Large intestine (tissue), 3 donors: ENCODE measurements at regions not wholly inside any gene's neighbourhood (a gene's known extent, or its start where the extent isn't known, plus 50 kb on each side); places are given as distances from the start of the nearest gene placed in this dataset.
"Not testable (repeated sequence)": the region's sequence is repeated elsewhere in the genome, so short reads cannot be mapped to it uniquely, and the experiment has no call there.

Experiments
- DNase-seq, 2 donors: peaks; one replicate each; pipeline versions ENCODE4 v3.0.0 to v3.0.0-alpha.2; 2013
- H3K27ac ChIP-seq: one replicate; pipeline ENCODE4 v1.5.1; 2013; ENCODE audit warnings: low read length
- H3K27me3 ChIP-seq: 2 replicates; pipeline ENCODE4 v1.6.1; 2013; ENCODE audit warnings: low read length; ENCODE audit not compliant: control insufficient read depth, insufficient read depth
- H3K36me3 ChIP-seq: 2 replicates; pipeline ENCODE4 v1.6.1; 2013; ENCODE audit warnings: low read length; ENCODE audit not compliant: control insufficient read depth, insufficient read depth
- H3K4me1 ChIP-seq: one replicate; pipeline ENCODE4 v1.6.1; 2013; ENCODE audit warnings: low read length; ENCODE audit not compliant: control insufficient read depth, insufficient read depth
- H3K4me3 ChIP-seq: one replicate; pipeline ENCODE4 v1.5.1; 2013; ENCODE audit warnings: low read length
- H3K9me3 ChIP-seq: one replicate; pipeline ENCODE4 v1.6.1; 2013; ENCODE audit warnings: mild to moderate bottlenecking, low read depth, low read length, moderate library complexity; ENCODE audit not compliant: control insufficient read depth
- WGBS: methylation state at CpG from one replicate; pipeline ENCODE4 v1.1.5; 2013; ENCODE audit warnings: low lambda C conversion rate; ENCODE audit not compliant: insufficient coverage; 5-methylcytosine and 5-hydroxymethylcytosine counted together

- not testable (repeated sequence) for H3K9me3 ChIP-seq, H3K27ac ChIP-seq, DNase-seq, H3K4me1 ChIP-seq, H3K36me3 ChIP-seq, H3K27me3 ChIP-seq, H3K4me3 ChIP-seq
- no CpG with 5 or more reads among the region's 22 CpGs for WGBS
These were observed 157.0 kb upstream of the CDK13 start for GRCh38 chr7:39793026-39793425.

GRCh38 chr7:39793851-39794250 lies 156.2 kb upstream of the CDK13 start:
- not testable (repeated sequence) for H3K4me1 ChIP-seq, H3K9me3 ChIP-seq, H3K36me3 ChIP-seq, DNase-seq, H3K4me3 ChIP-seq, H3K27me3 ChIP-seq, H3K27ac ChIP-seq
- no CpG with 5 or more reads among the region's 23 CpGs for WGBS

- H3K9me3 ChIP-seq, H3K36me3 ChIP-seq, H3K27ac ChIP-seq, H3K27me3 ChIP-seq, DNase-seq, H3K4me3 ChIP-seq, H3K4me1 ChIP-seq: not testable (repeated sequence)
- WGBS = no CpG with 5 or more reads among the region's 6 CpGs
These were observed 153.1 kb upstream of the CDK13 start for GRCh38 chr7:39796947-39797346.

GRCh38 chr7:39798077-39798476 lies 152.0 kb upstream of the CDK13 start:
- no CpG with 5 or more reads among the region's 10 CpGs for WGBS
- H3K4me3 ChIP-seq, H3K27me3 ChIP-seq, H3K9me3 ChIP-seq, H3K27ac ChIP-seq, H3K36me3 ChIP-seq, H3K4me1 ChIP-seq: not testable (repeated sequence)
- DNase-seq = peak; percentile 62 to 69

- no peaks in the 10 kb centered on the region for H3K27me3 ChIP-seq
These were observed 141.1 kb upstream of the CDK13 start for GRCh38 chr7:39808796-39809481.

GRCh38 chr7:39810204-39810642 lies 139.8 kb upstream of the CDK13 start:
- Histone ChIP-seq H3K36me3 (no peaks in the 10 kb centered on the region), H3K9me3 (no peaks in the 10 kb centered on the region), H3K4me1 (peaks cover 12% of the 10 kb centered on the region), H3K4me3 (no peak overlapping the region), H3K27me3 (peaks cover 3% of the 10 kb centered on the region), H3K27ac (no peak overlapping the region)
- WGBS = 20% methylated on average over 1 of the region's 9 CpGs
- peak; percentile 79 to 86 for DNase-seq

More at GRCh38 chr7:39808796-39809481, 141.1 kb upstream of the CDK13 start:
- no peak overlapping the region for H3K27ac ChIP-seq
- no peak for DNase-seq
- H3K9me3 ChIP-seq = no peaks in the 10 kb centered on the region
- no peak overlapping the region for H3K4me3 ChIP-seq
- no peaks in the 10 kb centered on the region for H3K36me3 ChIP-seq
- WGBS = 100% methylated on average over 1 of the region's 10 CpGs
- peaks cover 12% of the 10 kb centered on the region for H3K4me1 ChIP-seq

- H3K36me3 ChIP-seq = no peaks in the 10 kb centered on the region
- no peak overlapping the region for H3K4me3 ChIP-seq
- peaks cover 3% of the 10 kb centered on the region for H3K27me3 ChIP-seq
- no peak overlapping the region for H3K27ac ChIP-seq
- WGBS = 100% methylated on average over 1 of the region's 4 CpGs
- no peaks in the 10 kb centered on the region for H3K9me3 ChIP-seq
- peaks cover 12% of the 10 kb centered on the region for H3K4me1 ChIP-seq
- DNase-seq = no peak
These were observed 139.3 kb upstream of the CDK13 start for GRCh38 chr7:39810710-39811109.

- no CpG with 5 or more reads among the region's 1 CpG for WGBS
- Histone ChIP-seq H3K27me3 (peaks cover 3% of the 10 kb centered on the region), H3K4me3 (no peak overlapping the region), H3K4me1 (peaks cover 12% of the 10 kb centered on the region), H3K36me3 (no peaks in the 10 kb centered on the region), H3K9me3 (no peaks in the 10 kb centered on the region), H3K27ac (no peak overlapping the region)
- DNase-seq = no peak
These were observed 138.9 kb upstream of the CDK13 start for GRCh38 chr7:39811161-39811614.

- no peak for DNase-seq
- Histone ChIP-seq H3K36me3 (no peaks in the 10 kb centered on the region), H3K27ac (no peak overlapping the region), H3K4me3 (no peak overlapping the region), H3K27me3 (peaks cover 5% of the 10 kb centered on the region), H3K4me1 (no peaks in the 10 kb centered on the region), H3K9me3 (no peaks in the 10 kb centered on the region)
- 47% methylated on average over 3 of the region's 7 CpGs for WGBS
These were observed 133.5 kb upstream of the CDK13 start for GRCh38 chr7:39816462-39817060.

- no peak overlapping the region for H3K4me3 ChIP-seq
- no peak overlapping the region for H3K27ac ChIP-seq
- H3K9me3 ChIP-seq = no peaks in the 10 kb centered on the region
- DNase-seq = no peak
- H3K27me3 ChIP-seq = peaks cover 5% of the 10 kb centered on the region
- no peaks in the 10 kb centered on the region for H3K36me3 ChIP-seq
- no peaks in the 10 kb centered on the region for H3K4me1 ChIP-seq
These were observed 130.5 kb upstream of the CDK13 start for GRCh38 chr7:39819514-39819913.
